Calu3 (cell line): ENCODE measurements at regions not wholly inside any gene's neighbourhood (a gene's known extent, or its start where the extent isn't known, plus 50 kb on each side); places are given as distances from the start of the nearest gene placed in this dataset.

Experiments
- BruUV-seq: library from RNA; stranded (reverse); fragments of 400-500 nt; replicated peaks from 2 replicates; lab custom pipeline; 2021; lab: Mats Ljungman, UMichigan
- CTCF ChIA-PET: fragments of 300-600 bp; sonication (Branson Sonifier 250); formaldehyde crosslinking; loops from one replicate; lab custom pipeline; 2022; ENCODE audit warnings: antibody characterized with exemption; lab: Charles Lee
- DNase-seq: peaks from one replicate; pipeline ENCODE4 v3.0.0; 2022
- H3K27ac Mint-ChIP-seq: one replicate; pipeline ENCODE4 v1.8.0; 2022; ENCODE audit warnings: mixed read lengths; ENCODE audit not compliant: unreplicated experiment
- H3K27me3 Mint-ChIP-seq: one replicate; pipeline ENCODE4 v1.8.0; 2022; ENCODE audit warnings: mixed read lengths; ENCODE audit not compliant: unreplicated experiment
- H3K36me3 Mint-ChIP-seq: one replicate; pipeline ENCODE4 v1.8.0; 2022; ENCODE audit warnings: mild to moderate bottlenecking, moderate library complexity, mixed read lengths; ENCODE audit not compliant: insufficient read depth, unreplicated experiment
- H3K4me1 Mint-ChIP-seq: one replicate; pipeline ENCODE4 v1.8.0; 2022; ENCODE audit warnings: mild to moderate bottlenecking, low read depth, mixed read lengths; ENCODE audit not compliant: unreplicated experiment
- H3K4me3 Mint-ChIP-seq: one replicate; pipeline ENCODE4 v1.8.0; 2022; ENCODE audit warnings: mild to moderate bottlenecking, low read depth, moderate library complexity, mixed read lengths; ENCODE audit not compliant: unreplicated experiment
- H3K9me3 Mint-ChIP-seq: one replicate; pipeline ENCODE4 v1.8.0; 2022; ENCODE audit warnings: low read depth, mixed read lengths; ENCODE audit not compliant: unreplicated experiment
- CTCF ChIP-seq: fragments of 200-600 bp; IDR thresholded peaks from one replicate; pipeline ENCODE4 v1.8.0; 2022; ENCODE audit warnings: antibody characterized with exemption; ENCODE audit not compliant: unreplicated experiment
- intact Hi-C: fragments of 100-400 bp; cut with micrococcal nuclease; formaldehyde crosslinking; loops from one replicate; pipeline ENCODE4 v1.10.0; 2022; ENCODE audit not compliant: unreplicated experiment

GRCh38 chr13:76542176-76542575 lies 344.0 kb downstream of the KCTD12 start:
- Mint-ChIP-seq H3K9me3 (no peaks in the 10 kb centered on the region), H3K4me3 (no peak overlapping the region), H3K36me3 (no peaks in the 10 kb centered on the region), H3K27ac (no peak overlapping the region), H3K4me1 (no peaks in the 10 kb centered on the region), H3K27me3 (no peaks in the 10 kb centered on the region)
- TF ChIP-seq CTCF, result no peak
- DNase-seq, result no peak
- no TSS peak for BruUV-seq
- CTCF ChIA-PET, result no interaction called here
- intact Hi-C loops, result no loop called here

GRCh38 chr13:76538004-76538403 lies 348.2 kb downstream of the KCTD12 start:
- no peaks in the 10 kb centered on the region for H3K9me3 Mint-ChIP-seq
- CTCF ChIA-PET, result no interaction called here
- TF ChIP-seq CTCF, result no peak
- H3K4me1 Mint-ChIP-seq, result no peaks in the 10 kb centered on the region
- no TSS peak for BruUV-seq
- no peak for DNase-seq
- no peaks in the 10 kb centered on the region for H3K36me3 Mint-ChIP-seq
- no peaks in the 10 kb centered on the region for H3K27me3 Mint-ChIP-seq
- intact Hi-C loops, result no loop called here
- H3K4me3 Mint-ChIP-seq, result no peak overlapping the region
- no peak overlapping the region for H3K27ac Mint-ChIP-seq

- H3K4me1 Mint-ChIP-seq, result no peaks in the 10 kb centered on the region
- no TSS peak for BruUV-seq
- no peaks in the 10 kb centered on the region for H3K9me3 Mint-ChIP-seq
- TF ChIP-seq CTCF, result no peak
- no peak overlapping the region for H3K4me3 Mint-ChIP-seq
- DNase-seq, result no peak
- no peaks in the 10 kb centered on the region for H3K27me3 Mint-ChIP-seq
- H3K36me3 Mint-ChIP-seq, result no peaks in the 10 kb centered on the region
- CTCF ChIA-PET, result no interaction called here
- intact Hi-C loops, result no loop called here
- no peak overlapping the region for H3K27ac Mint-ChIP-seq
Measured at GRCh38 chr13:76533251-76533650, 353.0 kb downstream of the KCTD12 start.

GRCh38 chr13:76527041-76527440 lies 359.2 kb downstream of the KCTD12 start:
- Mint-ChIP-seq H3K9me3 (no peaks in the 10 kb centered on the region), H3K27ac (no peak overlapping the region), H3K4me3 (no peak overlapping the region), H3K27me3 (no peaks in the 10 kb centered on the region), H3K4me1 (no peaks in the 10 kb centered on the region), H3K36me3 (no peaks in the 10 kb centered on the region)
- intact Hi-C loops, result no loop called here
- CTCF ChIA-PET, result no interaction called here
- no peak for DNase-seq
- TF ChIP-seq CTCF, result no peak
- BruUV-seq, result no TSS peak
